Left renal cortex interstitium (tissue), 4 donors: ENCODE measurements at regions not wholly inside any gene's neighbourhood (a gene's known extent, or its start where the extent isn't known, plus 50 kb on each side); places are given as distances from the start of the nearest gene placed in this dataset.

Experiments used
- DNase-seq, 4 donors: peaks; one replicate each; pipeline ENCODE4 v3.0.0-alpha.2; 2013; ENCODE audit warnings: low read depth in 4 of 4, low spot score in 2 of 4, missing footprints in 1 of 4

GRCh38 chr10:131697476-131698128 is 203.2 kb upstream of the PPP2R2D start:
- no peak for DNase-seq

GRCh38 chr10:131698232-131698631 is 202.6 kb upstream of the PPP2R2D start:
- no peak for DNase-seq

GRCh38 chr10:131698986-131699385 is 201.8 kb upstream of the PPP2R2D start:
- no peak for DNase-seq

- no peak for DNase-seq
Measured at GRCh38 chr10:131700032-131700431, 200.8 kb upstream of the PPP2R2D start.

DNA sequence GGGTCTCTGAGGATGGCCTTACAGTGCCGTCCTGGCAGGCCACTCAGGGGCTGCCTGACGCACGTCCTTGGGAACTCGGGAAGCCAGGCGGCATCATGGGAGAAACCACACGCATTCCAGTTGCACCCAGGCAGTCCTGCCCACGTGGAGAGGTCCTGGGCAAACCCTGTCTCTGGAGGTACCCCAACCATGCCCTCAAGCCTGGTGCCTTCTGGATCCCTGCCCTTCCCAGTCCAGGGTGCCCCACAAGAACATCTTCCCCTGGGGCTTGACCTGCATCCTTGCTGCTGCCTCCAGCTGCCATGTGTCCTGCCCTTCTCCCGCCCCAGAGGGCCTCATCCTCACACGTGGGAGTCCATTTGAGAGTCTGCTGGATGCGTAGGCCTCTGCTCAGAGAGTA is 200.3 kb upstream of the PPP2R2D start:
- no peak for DNase-seq

DNA sequence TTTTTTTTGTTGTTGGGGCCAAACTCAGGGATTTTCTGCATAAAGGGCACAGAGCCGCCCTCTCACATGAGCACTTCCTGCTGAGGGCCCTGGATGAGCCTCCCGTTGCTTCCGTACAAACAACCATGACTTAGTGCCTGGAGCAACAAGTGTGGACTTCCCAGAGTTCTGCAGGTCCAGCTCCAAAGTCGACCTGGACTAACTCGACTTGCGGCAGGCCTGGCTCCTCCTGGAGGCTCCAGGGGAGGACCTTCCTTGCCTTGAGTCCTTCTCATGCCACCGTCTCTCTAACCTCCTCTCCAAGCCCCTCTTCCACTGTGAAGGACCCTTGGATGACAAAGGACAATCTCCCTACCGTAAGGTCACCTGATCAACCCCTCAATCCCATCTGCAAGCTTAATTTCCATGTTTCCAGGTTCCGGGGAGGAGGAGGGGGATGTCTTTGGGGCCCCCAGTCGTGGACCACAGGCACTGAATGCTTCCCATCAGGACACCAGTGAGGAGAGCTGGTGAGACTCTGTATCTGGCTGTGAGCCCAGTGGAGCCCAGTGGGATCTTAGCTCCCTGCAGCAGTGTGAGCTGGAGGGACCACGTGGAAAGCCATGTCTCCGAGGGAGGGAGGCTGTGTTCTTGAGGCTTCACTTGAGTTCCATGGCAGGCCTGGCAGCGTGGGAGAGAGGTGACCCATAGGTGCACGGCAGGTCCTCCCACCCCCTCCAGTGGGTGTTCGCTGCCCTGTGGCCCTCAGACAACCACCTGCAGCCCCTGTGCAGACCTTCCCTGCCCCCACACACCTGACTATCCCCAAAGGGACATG is 199.5 kb upstream of the PPP2R2D start:
- DNase-seq: no peak

GRCh38 chr10:131702531-131703356 is 198.1 kb upstream of the PPP2R2D start:
- DNase-seq: no peak

GRCh38 chr10:131703541-131703940 is 197.3 kb upstream of the PPP2R2D start:
- no peak for DNase-seq

DNA sequence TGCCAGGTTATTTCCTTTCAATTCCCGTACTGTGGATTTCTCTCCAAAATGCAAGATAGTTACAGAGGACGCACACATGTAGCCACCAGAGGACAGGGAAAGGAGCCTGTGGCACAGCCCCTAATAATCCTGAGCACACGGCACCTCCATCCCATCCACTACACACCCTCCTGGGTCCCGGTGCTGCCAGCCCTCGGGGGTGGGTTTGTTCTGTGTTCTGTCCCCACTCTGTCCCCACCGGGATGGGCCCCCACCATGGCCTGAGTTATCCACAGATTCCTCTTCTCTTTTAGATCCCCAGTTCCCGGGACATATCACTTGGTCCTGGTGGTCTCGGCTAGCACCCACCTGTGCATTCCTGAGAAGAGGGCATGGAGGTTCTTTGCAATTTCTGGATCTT is 196.9 kb upstream of the PPP2R2D start:
- no peak for DNase-seq

DNA sequence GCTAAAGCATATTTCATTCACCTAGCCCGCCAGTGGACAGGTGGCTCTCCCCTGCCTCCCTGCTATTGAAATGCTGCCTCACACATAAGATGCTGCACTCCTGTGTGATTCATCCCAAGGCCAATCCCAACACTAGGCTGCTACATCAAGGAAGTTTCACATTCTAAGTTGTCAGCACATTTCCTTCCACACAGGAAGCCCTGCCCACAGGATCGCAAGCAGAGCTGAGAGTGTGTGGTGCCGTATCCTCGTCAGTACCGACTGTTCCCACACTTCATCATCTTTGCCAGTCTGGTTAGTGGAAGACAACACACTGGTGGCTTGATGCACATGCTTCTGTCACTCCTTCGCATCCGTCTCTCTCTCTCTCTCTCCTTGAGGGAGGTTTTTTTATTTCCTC is 194.3 kb upstream of the PPP2R2D start:
- no peak for DNase-seq

- DNase-seq: no peak
Measured at GRCh38 chr10:131706952-131707351, 193.9 kb upstream of the PPP2R2D start.

DNA sequence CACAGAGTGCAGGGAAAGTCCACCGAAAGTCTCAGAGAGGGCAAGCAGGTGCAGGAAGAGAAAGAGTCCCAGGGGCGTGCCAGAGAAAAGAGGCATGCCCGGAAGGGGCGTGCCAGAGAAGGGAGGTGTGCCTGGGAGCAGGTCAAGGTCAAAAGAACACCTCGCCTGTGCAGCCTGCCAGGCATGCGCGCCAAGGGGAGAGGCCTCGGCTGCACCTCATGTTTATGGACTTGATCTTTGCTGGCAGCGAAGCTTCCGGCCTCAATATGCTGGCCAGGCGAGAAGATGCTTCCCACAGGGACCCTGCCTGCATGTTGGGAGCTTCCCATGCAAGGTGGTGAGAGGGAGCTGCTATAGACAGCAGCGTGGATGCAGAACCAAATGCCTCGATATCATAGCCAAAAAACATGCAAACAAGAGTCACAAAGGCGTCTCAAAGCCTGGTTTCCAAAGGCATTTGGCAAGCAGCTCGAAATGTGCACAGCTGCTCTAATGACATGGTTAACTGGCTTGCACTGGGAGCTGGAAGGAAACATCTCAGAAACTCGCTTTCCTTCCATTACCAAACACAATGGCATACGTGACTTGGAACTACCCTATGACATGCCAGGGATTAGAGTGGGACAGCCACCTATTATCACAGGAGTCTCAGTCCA is 192.5 kb upstream of the PPP2R2D start:
- DNase-seq: no peak

DNA sequence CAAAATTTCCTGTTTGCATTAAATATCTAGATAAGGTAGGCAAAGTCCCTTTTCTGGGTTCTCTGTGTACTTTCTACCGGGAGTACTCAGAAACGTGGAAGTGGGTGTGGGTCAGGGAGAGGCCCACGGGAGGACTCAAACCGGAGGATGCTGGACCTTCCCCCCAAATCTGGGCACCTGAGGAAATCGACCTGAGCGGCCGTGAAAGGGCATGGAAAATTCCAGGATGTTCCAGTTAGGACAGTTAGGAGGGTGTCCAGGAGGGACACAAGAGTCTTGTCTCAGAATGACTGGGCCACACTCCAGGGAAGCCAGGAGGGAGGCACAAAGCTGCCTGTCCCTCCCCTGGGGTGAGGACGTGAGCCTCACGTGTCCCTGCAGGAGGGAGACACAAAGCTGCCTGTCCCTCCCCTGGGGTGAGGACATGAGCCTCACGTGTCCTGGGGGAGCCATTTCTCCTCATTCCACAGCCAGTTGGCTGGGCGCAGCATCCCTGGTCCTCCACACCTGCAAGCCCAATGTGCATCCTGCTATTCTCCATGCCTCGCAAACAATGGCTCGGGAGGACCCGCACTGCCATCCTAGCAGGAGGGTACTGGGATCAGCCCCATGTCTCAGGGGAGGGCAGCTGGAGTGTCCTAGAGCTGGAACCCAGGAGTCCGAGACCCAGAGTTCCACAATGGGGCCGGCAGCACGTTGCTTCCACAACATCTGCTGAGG is 190.5 kb upstream of the PPP2R2D start:
- DNase-seq: no peak

DNA sequence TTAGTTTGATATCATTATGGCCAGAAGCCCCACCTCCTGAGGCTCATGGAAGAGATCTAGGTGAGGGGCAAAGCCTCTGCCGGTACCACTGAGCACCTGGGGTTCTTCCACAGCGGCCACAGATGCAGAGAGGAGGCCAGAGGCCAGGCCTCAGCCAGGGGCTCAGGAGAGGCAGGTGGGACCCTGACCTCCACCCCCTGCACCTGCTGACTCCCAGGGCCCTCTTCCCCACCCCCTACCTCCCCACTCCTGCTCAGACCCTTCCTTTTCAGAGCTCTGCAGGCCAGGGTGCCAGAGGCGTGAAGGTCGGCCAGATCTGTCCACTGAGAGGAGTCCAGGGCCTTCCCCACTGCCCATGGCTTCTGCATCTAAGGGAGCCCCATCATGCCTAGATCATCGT is 178.7 kb upstream of the PPP2R2D start:
- DNase-seq: no peak

DNA sequence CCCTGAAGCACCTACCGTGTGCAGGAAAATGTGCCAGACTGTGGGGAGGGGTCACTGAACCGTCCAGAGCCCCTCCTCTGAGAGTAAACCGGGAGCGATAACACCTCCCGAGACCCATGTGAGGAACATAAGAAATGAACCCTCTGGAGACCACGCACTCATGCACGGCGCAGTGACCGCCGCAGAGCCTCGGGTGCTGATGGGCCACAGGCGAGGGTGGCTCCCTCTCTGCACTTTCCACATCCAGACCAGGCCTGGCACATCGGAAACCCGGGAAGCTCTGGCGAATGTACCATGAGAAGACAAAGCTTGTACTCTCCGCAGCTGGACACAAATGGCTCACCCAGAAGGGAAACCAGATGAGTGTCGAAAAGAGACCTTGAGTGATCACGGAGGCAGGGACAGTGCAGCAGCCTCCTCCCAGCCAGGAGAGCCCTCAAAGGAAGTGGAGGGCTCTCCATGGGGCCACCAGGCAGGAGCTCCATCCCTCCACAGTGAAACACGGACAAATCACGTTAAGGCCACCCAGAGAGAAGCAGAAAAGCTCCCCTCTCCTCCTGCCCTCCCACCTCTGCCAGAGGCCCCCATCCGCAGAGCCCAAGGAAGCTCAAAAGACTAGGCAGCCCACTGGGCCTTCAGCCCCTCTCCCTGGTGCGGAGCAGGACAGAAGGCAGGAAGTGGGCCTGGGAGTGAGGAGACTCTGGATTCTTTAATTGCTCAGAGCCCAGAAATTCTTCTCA is 178.1 kb upstream of the PPP2R2D start:
- DNase-seq: no peak

GRCh38 chr10:131723297-131724168 is 177.3 kb upstream of the PPP2R2D start:
- DNase-seq: no peak

GRCh38 chr10:131724169-131724545 is 176.7 kb upstream of the PPP2R2D start:
- DNase-seq: no peak

- DNase-seq: no peak
Measured at GRCh38 chr10:131724891-131725580, 175.8 kb upstream of the PPP2R2D start.
